ENCODE measurements at regions not wholly inside any gene's neighbourhood (a gene's known extent, or its start where the extent isn't known, plus 50 kb on each side); places are given as distances from the start of the nearest gene placed in this dataset.

GRCh38 chr6:120924214-120924613 lies 410.1 kb downstream of the TBC1D32 start:
- no peak for DNase-seq

- DNase-seq: no peak
These were observed 416.1 kb downstream of the TBC1D32 start for GRCh38 chr6:120918137-120918536.

- DNase-seq: no peak
These were observed 417.4 kb downstream of the TBC1D32 start for GRCh38 chr6:120916844-120917243.

GRCh38 chr6:120913486-120913885 lies 420.8 kb downstream of the TBC1D32 start:
- no peak for DNase-seq

DNA sequence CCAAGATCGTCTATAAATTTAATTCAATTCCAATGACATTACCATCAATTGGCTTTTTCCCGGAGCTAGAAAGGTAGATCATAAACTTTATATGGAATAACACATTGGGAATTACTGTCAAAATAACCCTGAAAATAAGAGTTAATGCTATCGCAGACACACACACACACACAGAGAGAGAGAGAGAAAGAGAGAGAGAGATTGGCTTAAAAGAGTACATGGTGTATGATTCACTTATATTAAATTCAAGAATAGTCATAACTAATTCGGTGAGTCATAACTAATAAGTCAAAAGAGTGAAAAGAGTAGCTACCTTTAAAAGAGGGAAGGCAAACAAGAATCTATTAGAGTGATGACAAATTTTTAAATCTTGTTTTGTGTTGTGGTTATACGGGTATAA lies 425.5 kb downstream of the TBC1D32 start:
- DNase-seq: no peak

GRCh38 chr6:120903836-120904235 lies 430.4 kb downstream of the TBC1D32 start:
- DNase-seq: no peak

GRCh38 chr6:120899932-120900331 lies 434.3 kb downstream of the TBC1D32 start:
- no peak for DNase-seq

DNA sequence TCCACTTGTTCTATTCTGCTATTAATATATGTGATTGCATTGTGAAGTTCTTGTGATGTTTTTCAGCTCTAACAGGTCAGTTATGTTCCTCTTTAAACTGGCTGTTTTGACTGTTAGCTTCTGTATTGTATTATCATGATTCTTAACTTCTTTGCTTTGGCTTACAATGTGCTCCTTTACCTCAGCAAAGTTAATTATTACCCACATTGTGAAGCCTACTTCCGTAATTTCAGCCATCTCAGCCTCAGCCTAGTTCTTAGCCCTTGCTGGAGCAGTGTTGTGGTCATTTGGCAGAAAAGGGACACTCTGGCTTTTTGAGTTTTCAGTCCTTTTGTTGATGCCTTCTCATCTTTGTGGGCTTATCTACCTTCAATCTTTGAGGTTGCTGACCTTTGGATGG lies 440.2 kb downstream of the TBC1D32 start:
- no peak for DNase-seq

- no peak for DNase-seq
These were observed 457.3 kb downstream of the TBC1D32 start for GRCh38 chr6:120876931-120877330.

GRCh38 chr6:120876424-120876823 lies 457.9 kb downstream of the TBC1D32 start:
- DNase-seq: no peak

GRCh38 chr6:120875900-120876299 lies 458.4 kb downstream of the TBC1D32 start:
- DNase-seq: no peak

DNA sequence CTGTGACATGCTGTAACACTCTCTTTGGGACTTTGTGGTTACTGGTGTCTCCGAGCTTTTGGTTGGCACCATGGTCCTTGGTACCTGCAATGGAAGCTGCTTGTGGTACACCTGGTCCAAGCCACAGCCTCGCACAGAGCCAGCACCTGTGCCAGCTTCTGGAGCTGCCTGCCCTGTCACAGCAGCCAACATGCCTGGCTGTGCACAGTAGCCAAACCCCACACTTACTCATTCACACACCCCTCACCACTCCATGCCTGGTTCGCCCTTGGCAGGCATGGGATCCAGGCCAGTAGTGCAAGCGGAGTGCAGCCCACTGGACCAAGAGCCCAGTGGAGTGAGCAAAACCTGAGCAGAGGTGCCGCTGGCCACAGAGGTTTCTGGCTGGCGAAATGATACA lies 459.9 kb downstream of the TBC1D32 start:
- no peak for DNase-seq

- no peak for DNase-seq
These were observed 461.0 kb downstream of the TBC1D32 start for GRCh38 chr6:120873125-120873865.

DNA sequence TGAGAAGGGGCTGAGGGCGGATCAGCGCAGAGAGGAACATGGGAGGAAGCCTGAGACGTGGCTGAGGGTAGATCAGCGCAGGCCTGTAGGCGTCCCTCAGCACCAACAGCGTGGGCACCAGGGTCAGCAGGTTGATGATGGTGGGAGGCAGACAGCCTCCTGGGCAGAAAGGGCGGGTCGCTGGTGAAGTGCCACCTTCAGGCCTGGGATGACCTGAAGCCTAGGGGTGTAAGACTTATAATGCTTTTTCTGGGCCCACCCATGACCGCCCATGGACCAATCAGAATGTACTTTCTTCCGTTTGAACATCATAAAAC lies 462.1 kb downstream of the TBC1D32 start:
- DNase-seq: no peak

GRCh38 chr6:120871416-120872261 lies 462.6 kb downstream of the TBC1D32 start:
- DNase-seq: no peak

DNA sequence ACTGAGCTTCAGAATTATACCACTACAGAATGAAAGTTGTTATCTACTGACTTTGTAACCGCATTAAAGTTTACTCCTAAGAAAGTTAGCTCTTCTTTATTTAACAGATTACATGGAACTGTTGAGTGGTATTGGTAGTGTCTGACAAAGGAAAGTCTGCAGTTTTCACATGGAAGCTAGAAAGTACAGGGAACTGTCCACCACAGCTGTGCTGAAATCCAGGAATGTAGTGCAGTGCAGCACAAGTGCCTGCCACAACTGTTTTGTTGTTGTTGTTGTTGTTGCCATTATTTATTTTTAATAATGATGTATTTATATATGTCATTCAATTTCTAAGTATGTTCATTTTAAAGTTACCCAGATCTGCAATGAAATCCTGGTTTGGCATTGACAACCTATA lies 464.9 kb downstream of the TBC1D32 start:
- DNase-seq: no peak

DNA sequence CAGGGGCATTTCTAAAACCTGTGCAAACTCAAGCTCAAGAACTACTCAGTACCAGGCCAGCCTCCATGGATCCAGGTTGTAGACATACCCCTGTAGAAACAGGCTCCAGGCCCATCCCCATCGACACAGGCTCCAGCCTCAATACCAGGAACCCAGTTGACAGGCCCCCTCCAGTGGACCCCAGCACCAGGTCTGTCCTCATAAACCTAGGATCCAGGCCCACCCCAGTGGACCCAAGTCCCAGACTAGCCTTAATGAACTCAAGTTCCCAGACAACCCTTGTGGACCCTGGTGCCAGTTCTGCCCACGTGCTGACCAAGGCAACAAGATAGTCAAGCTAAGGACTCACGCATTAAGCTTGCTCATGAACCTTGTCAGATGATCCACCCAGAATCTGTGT lies 476.9 kb downstream of the TBC1D32 start:
- DNase-seq: no peak

DNA sequence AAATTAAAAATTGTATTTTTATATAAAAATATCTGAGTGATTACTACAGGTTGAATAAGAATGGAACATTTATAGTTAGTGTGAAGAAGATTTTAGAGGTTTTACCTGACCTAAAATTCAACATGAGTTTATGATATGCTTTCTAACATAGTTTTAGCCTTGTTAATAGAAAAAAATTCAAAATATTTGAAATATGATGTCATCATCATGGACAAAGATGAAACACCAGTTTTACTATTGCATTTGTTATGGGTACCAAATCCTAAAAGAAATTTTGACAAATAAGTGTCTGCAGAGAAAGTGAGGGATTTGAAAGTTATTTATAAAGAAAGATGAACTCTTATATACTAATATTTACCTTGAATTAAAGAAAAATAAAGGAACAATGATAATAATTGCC lies 479.7 kb downstream of the TBC1D32 start:
- DNase-seq: no peak

DNA sequence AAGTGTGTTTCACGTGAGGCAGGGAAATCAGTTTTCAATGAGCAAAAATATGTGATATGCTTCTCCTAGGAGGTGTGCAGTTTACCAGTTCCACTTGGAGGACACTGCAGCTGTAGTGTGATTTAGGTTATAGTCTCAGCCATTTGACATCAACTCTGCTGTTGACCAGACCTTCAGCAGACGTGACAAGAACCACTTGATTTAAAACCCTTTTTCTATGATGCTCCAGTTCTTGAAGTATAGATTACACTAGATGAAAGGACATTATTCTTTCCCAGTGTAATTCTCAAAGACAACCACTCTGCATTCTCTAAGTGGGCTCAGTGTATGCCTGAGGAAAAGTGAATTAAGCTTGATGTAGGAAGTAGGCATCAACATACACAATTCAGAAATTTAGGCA lies 480.8 kb downstream of the TBC1D32 start:
- DNase-seq: no peak

DNA sequence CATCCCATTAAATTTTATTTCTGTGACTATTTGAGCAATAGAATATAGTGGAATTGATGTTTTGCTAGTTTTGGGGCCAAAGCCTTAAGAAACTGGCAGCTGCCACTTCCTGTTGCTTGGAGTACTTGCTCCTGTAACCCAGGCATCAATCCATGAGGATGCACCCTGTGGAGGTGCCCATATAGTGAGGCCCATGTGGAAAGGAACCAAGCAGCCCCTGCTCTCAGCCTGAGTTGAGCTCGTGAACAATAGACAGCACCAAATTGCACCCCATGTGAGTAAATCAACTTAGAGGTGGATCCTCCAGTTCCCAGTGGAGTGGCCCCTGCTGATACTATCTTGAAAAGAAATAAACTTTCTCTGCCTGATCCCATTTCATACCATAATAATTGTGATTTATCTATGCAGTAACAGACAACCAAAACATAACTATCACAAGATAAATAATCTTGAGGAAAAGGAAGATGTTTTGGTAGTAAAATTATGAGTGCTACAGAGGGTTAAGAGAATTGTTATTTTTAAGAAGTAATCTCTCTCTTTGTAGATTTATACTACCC lies 481.9 kb downstream of the TBC1D32 start:
- no peak for DNase-seq

DNA sequence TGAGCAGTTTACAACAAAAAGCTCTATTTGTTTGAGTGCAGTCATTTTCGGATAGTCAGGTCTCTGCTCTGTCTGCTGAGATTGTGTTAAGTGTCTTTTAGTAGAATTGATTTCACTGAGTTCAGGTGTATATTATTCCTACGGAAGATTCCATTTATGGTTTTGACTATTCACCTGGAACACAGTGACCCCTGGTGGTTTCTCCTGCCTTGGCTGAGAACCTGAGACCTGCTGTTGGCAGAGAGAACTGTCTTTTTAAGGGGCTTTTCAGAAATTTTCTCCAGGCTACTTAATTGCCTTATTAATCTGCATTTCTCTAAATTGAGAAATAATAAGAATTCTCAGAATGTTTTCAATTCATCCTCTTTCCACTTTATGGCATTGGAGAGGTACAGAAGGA lies 508.0 kb downstream of the TBC1D32 start:
- peak in 1 of 2 experiments; percentile 10 for DNase-seq

DNA sequence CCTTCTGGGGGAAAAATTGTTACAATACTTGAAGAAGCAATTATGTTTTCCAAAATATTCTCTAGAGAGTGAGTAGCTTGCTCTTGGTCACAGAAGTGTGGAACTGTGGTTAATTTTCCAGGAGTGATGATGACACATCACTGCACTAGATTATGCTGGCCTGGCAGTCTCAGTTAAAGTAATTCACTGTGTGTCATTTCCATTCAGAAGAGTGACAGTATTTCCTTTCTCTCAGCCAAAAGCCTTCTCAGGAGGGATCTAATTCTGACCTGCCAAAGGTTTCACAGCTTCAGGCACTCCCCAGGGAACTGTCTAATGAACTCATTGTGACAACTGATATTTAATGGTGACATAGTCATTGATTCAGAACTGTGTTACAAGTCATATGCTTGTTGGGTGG lies 517.5 kb downstream of the TBC1D32 start:
- DNase-seq: no peak

DNA sequence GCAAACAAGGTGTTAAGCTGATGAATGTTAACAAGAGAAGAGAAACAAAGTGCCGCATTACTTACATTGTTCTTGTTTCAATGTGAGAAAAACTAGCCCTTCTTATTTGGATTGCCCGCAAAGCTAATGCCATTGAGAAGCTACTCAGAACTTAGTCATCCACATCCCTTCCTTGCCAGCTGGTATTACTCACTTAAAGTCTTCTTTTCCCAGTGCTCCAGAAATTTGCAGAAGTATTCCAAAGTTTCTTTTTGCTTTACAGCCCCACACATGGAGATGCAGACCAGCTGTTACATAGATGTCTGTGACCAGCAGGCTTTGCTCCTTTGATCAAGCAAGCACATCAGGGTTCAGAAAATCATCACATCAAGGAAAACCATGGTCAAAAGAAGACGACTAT lies 529.0 kb downstream of the TBC1D32 start:
- DNase-seq: no peak

- DNase-seq: no peak
These were observed 529.7 kb downstream of the TBC1D32 start for GRCh38 chr6:120804612-120805011.

Measured in NCI-H1930 (cell line).